IPS-18a (cell line): ENCODE measurements at regions not wholly inside any gene's neighbourhood (a gene's known extent, or its start where the extent isn't known, plus 50 kb on each side); places are given as distances from the start of the nearest gene placed in this dataset.

Source experiments
- H3K27ac ChIP-seq: one replicate; pipeline ENCODE4 v1.5.1; 2013; ENCODE audit warnings: low read length
- H3K27me3 ChIP-seq: one replicate; pipeline ENCODE4 v1.6.1; 2013; ENCODE audit warnings: mild to moderate bottlenecking, low read length; ENCODE audit not compliant: control insufficient read depth, insufficient read depth
- H3K36me3 ChIP-seq: one replicate; pipeline ENCODE4 v1.6.1; 2013; ENCODE audit warnings: low read depth, low read length; ENCODE audit not compliant: control insufficient read depth
- H3K4me1 ChIP-seq: one replicate; pipeline ENCODE4 v1.6.1; 2013; ENCODE audit warnings: low read depth, low read length; ENCODE audit not compliant: control insufficient read depth
- H3K4me3 ChIP-seq: one replicate; pipeline ENCODE4 v1.5.1; 2013; ENCODE audit warnings: low read length
- H3K9ac ChIP-seq: one replicate; pipeline ENCODE4 v1.6.1; 2013; ENCODE audit warnings: mild to moderate bottlenecking, low read length, moderate library complexity
- H3K9me3 ChIP-seq: one replicate; pipeline ENCODE4 v1.6.1; 2013; ENCODE audit warnings: low read depth, low read length; ENCODE audit not compliant: control insufficient read depth

DNA sequence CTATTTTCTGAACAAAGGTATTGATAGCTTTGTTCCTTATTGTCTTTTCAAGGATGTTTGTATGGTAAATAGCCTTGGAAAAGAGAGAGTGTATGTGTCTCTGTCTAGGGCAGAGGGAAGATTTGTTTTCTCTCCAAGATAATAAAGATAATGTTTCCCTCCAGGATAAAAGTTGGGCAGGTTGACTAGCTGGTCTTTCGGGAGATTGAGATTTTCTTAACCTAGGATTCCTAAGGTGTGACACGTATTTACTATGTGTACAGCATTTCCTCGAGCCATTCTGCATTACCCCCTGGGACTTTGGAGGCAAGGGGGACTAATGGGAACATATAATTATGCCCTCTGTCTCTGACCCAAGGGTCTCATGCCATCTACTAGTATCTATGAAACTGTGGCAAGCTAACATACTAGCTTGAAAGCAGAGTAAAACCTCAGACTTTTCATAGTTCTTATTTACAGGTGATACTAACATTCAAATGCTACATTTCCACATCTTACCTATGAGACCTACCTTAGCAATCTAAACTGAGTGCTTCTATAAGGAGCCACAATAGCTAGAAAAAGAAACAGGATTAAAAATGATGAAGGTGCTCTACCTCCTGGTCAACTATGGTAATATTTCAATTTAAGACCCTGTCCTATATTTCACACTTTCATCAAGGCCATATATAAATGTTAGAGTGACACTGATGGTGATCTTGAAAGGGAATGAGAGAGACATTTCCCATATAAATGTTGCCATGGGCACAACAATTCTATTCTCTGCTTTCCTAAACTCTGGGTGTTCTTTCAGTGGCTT is 252.9 kb upstream of the CBLB start:
- no peaks in the 10 kb centered on the region for H3K36me3 ChIP-seq
- no peak overlapping the region for H3K4me3 ChIP-seq
- H3K9me3 ChIP-seq = no peaks in the 10 kb centered on the region
- H3K9ac ChIP-seq = no peak overlapping the region
- H3K4me1 ChIP-seq = no peaks in the 10 kb centered on the region
- H3K27me3 ChIP-seq = no peaks in the 10 kb centered on the region
- H3K27ac ChIP-seq = no peak overlapping the region

DNA sequence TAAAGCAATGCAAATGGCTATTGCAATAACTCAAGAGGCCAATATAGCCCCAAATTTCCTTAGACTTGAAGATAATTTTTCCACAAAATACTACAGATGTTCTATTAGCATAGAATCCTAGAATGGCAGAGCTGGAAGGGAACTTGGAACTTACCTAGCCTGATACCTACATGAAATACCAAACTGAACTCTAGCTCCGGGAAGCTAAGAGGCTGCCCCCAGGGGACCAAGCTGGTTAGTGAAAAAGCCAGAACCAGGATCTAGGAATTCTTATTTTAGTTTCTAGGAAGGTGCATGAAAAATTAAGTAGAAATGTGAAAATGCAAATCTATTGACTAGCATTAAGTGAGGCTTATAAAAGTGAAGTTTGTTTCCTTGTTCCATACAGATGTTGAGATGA is 256.0 kb upstream of the CBLB start:
- no peaks in the 10 kb centered on the region for H3K36me3 ChIP-seq
- no peak overlapping the region for H3K9ac ChIP-seq
- no peak overlapping the region for H3K27ac ChIP-seq
- no peaks in the 10 kb centered on the region for H3K4me1 ChIP-seq
- H3K4me3 ChIP-seq = no peak overlapping the region
- H3K9me3 ChIP-seq = no peaks in the 10 kb centered on the region
- H3K27me3 ChIP-seq = no peaks in the 10 kb centered on the region

DNA sequence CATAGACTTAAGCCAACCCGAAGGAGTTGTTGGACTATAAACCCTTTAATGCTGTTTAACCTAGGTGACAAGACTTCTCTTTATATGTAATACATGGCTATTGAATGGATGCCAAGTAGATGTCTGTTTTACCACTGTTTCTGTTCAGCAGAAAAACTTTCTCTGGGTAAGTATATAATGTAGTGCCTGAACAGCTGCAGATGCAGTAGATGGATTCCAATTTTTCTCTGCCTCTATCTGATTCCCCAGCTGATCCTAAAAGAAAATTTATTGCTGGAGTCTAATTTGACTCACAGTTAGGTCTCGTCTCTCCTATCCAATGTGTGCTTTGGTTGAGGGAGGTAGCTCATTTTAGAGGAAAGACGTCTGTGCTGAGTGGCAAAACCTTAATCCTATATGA is 256.5 kb upstream of the CBLB start:
- Histone ChIP-seq H3K27ac (no peak overlapping the region), H3K4me1 (no peaks in the 10 kb centered on the region), H3K9ac (no peak overlapping the region)

DNA sequence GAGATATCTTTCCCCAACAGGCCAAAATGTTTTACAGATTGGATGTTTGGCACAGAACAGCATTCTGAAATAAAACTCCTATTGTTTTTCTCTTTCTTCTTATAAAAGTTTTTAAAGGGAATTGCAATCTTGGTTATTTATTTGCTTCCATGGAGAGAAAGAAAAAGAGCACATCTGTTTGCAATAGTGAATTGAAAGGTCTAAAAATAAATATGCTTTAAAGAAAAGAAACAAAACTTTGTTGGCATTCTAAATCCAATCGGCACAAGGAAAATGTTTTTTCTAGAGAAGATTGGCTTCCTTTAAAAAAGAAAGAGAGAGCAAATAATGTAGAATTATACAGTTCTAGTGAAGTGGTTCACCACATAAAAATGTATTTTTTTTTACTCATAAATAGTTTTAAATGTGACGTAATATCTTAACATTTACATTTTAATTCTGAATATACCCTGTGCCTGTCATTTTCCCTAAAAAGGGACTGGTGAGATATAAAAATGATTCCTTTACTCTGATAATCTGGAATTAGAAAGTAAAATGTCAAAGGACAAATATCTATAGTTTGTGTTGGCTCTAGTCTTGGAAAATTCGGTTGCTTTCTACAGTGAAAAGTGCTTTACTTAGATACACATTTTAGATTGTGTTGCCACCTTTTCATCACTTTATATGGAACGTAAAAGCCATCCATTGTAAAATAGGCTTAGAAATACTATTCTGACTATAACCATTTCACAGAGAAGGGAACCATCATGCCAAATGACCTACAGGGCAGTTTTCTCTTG is 257.4 kb upstream of the CBLB start:
- no peak overlapping the region for H3K4me3 ChIP-seq
- H3K9ac ChIP-seq = no peak overlapping the region
- H3K4me1 ChIP-seq = peaks cover 5% of the 10 kb centered on the region
- H3K9me3 ChIP-seq = no peaks in the 10 kb centered on the region
- no peak overlapping the region for H3K27ac ChIP-seq
- H3K27me3 ChIP-seq = no peaks in the 10 kb centered on the region
- no peaks in the 10 kb centered on the region for H3K36me3 ChIP-seq

More for the DNA sequence above, 256.5 kb upstream of the CBLB start:
- Histone ChIP-seq H3K9me3 (no peaks in the 10 kb centered on the region), H3K36me3 (no peaks in the 10 kb centered on the region), H3K4me3 (no peak overlapping the region), H3K27me3 (no peaks in the 10 kb centered on the region)

DNA sequence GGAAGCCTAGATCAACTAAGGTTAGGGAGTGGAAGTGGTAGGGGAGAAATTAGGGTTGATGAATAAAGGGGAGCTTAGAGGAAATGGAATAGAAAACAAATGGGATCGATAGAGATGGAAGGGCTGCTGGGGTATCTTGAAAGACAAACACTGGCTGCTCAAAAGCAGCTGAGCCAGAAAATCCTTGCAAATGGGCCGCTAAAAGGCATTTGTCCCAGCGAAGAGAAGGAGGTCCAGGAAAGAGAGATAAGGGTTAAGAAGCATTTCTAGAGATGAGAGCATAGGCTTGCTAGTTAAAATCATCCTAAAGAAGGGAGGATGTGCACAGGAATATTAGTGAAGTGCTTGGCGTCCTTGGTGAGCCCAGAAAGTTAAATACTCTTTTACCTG is 258.0 kb upstream of the CBLB start:
- Histone ChIP-seq H3K4me1 (peaks cover 6% of the 10 kb centered on the region), H3K27ac (no peak overlapping the region), H3K4me3 (no peak overlapping the region), H3K9me3 (no peaks in the 10 kb centered on the region), H3K36me3 (no peaks in the 10 kb centered on the region), H3K27me3 (no peaks in the 10 kb centered on the region), H3K9ac (no peak overlapping the region)

DNA sequence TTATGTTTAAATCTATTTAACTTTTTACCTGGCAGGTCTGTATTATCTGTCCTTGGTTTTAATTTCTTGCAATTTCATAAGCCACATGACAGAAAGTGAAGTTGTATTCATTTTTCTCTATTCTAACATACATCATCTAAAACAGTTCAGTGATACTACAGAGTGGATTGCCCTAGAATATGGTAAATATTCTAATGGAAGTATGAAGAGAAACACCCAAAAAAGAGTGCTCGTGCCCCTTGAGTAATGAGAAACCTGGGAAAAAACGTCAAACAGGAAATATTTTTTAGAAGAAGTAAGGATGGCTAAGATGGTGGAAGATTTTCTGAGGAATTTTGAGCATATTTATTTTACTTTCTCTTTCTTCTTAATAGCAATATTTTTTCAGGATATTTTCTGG is 261.1 kb upstream of the CBLB start:
- no peak overlapping the region for H3K9ac ChIP-seq
- H3K27ac ChIP-seq = no peak overlapping the region
- H3K4me3 ChIP-seq = no peak overlapping the region
- no peaks in the 10 kb centered on the region for H3K9me3 ChIP-seq
- H3K27me3 ChIP-seq = no peaks in the 10 kb centered on the region
- H3K4me1 ChIP-seq = peaks cover 6% of the 10 kb centered on the region
- no peaks in the 10 kb centered on the region for H3K36me3 ChIP-seq

DNA sequence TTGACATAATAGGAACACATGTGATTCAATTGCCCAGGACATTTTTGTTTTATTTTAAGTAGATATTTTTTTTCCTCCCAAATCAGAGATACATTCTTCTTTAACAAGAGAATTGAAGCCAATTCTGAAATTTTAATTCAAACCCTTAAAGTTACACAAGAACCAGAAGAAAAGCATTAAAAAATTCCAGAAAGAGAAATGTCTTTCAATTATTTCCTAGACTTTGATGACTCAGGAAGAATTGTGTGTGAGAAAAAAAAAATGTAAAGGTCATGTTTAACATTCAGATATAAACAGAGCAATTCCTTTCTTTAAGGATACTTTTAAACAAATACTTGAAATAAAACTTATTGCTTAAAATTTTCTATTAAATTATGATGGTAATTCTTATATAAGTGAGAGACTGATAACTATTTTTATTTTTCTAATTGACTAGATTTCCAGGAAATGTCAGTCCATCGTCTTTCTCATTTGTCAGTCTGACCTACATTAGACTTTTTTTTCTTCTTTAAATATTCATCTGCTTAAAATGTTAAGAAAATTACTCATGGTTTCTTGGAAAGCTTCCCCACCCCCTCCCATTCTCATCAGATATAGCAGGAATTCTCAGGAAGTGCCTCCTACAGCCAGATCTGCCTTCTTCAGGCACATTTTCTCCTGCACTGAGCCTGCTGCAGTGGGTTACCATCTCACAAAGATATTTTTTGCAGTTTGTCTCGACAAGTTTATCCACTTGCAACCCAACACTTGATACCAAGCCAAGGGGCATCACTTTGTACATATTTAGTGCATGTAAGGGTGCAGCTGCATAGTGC is 261.8 kb upstream of the CBLB start:
- Histone ChIP-seq H3K36me3 (no peaks in the 10 kb centered on the region), H3K27ac (no peak overlapping the region), H3K9me3 (no peaks in the 10 kb centered on the region), H3K4me1 (peaks cover 6% of the 10 kb centered on the region), H3K4me3 (no peak overlapping the region), H3K9ac (peak overlapping the region; percentile 1), H3K27me3 (no peaks in the 10 kb centered on the region)

DNA sequence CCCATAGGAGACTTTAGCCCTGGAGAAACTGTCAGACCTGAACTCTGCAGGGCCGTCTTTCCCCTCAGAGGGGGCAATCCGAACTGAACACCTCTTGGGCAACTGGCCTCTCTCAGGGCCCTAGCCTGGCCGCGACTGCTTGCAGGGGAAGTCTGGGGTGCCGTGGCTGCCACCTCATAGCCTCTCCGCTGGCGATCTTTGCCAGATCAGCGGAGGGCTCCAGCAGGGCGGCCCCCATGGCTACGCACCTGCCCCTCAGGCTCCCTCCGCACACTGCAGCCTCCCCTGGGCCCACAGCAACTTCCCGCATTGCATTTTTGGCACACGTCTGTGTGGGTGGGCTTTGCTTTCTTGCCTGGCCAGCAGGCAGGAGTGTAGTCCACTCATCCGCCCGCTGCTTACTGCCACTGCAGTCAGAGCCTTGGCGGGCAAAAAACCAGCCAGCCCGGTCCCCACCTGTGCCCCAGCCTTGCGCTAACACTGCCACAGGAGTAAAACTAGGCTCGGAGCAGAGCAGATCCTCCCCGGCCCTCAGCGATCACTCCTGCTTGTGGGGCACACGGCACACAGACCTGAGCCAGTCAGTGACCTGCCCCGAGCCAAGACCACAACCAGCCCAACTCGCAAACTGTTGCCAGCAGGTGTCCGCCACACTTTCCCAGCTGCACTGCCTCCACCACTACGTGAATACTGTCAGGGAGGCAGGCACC is 266.8 kb upstream of the CBLB start:
- Histone ChIP-seq H3K4me1 (peaks cover 14% of the 10 kb centered on the region), H3K27me3 (no peaks in the 10 kb centered on the region), H3K9ac (no peak overlapping the region), H3K27ac (no peak overlapping the region), H3K4me3 (no peak overlapping the region), H3K9me3 (no peaks in the 10 kb centered on the region), H3K36me3 (no peaks in the 10 kb centered on the region)

DNA sequence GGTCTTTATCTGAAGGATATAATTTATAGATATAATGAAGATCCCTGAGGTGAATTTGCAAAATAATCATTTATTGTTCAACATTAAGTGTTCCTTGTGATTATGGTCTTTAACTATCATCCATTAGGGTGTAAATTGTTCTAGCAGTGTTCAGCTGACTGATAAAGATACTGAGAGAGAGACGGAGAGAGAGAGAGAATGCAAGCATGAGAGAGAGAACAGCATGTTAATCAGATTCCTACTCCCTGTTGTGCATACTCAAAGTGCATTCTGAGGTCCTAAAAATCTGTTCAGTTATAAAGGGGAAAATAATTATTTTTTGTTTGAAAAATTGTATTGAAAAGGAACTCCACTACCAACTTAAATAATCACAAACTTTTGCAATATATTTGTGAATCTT is 271.0 kb upstream of the CBLB start:
- no peak overlapping the region for H3K27ac ChIP-seq
- H3K4me1 ChIP-seq = peaks cover 8% of the 10 kb centered on the region
- H3K4me3 ChIP-seq = no peak overlapping the region
- no peaks in the 10 kb centered on the region for H3K9me3 ChIP-seq
- no peak overlapping the region for H3K9ac ChIP-seq
- no peaks in the 10 kb centered on the region for H3K27me3 ChIP-seq
- H3K36me3 ChIP-seq = no peaks in the 10 kb centered on the region

DNA sequence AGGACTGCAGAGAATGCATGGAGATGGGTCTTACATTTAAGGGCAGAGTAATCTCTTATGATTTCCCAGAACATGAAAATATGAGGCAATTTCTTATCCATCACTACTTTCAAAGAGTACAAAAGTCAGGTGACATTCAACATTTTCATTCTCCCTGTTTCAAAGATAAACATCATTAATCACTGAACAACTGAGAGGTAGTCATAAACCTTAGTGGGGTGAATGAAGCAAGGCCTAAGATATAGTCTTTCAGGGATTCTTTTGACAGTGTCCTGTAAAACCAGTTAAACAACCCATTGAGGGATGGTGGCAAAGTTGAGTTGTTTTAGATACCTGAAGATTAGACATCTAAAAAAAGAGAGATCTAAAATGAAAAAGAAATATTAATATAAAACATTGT is 271.6 kb upstream of the CBLB start:
- Histone ChIP-seq H3K4me3 (no peak overlapping the region), H3K36me3 (no peaks in the 10 kb centered on the region), H3K27ac (no peak overlapping the region), H3K9me3 (no peaks in the 10 kb centered on the region), H3K9ac (no peak overlapping the region), H3K27me3 (no peaks in the 10 kb centered on the region), H3K4me1 (peaks cover 8% of the 10 kb centered on the region)

DNA sequence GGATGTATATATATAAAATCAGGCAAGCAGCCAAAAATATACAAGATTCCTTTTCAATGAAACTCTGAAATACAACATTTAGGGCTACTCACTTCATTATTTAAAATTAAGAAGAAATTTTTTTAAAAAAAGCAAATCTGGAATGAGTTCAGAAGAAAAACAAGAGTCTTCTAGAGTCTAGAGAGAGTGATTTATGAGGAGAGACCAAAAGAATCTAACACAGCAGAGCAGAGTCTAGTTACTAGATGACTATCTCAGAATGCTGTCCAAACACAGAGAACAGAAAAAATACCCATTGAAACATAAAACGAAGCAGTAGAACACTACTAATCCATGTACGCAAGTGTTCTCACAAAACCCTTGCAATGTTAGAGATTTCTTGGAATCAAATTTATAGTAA is 275.2 kb upstream of the CBLB start:
- no peak overlapping the region for H3K27ac ChIP-seq
- H3K9me3 ChIP-seq = no peaks in the 10 kb centered on the region
- H3K4me3 ChIP-seq = no peak overlapping the region
- H3K4me1 ChIP-seq = peaks cover 8% of the 10 kb centered on the region
- no peak overlapping the region for H3K9ac ChIP-seq
- H3K36me3 ChIP-seq = no peaks in the 10 kb centered on the region
- no peaks in the 10 kb centered on the region for H3K27me3 ChIP-seq
